Activated T-cell treated with anti-CD3 and anti-CD28 coated beads, Interleukin-2, amount 50 U/mL, for 24 hours (primary cell): ENCODE measurements at regions not wholly inside any gene's neighbourhood (a gene's known extent, or its start where the extent isn't known, plus 50 kb on each side); places are given as distances from the start of the nearest gene placed in this dataset.
"Not testable (repeated sequence)": the region's sequence is repeated elsewhere in the genome, so short reads cannot be mapped to it uniquely, and the experiment has no call there.

Experiments used
- DNase-seq: peaks from one replicate; pipeline ENCODE4 v3.0.0-alpha.2; 2020
- H3K27ac Mint-ChIP-seq: 2 replicates; pipeline ENCODE4 v1.8.0; 2020; ENCODE audit warnings: mild to moderate bottlenecking, mixed read lengths
- H3K27me3 Mint-ChIP-seq: 2 replicates; pipeline ENCODE4 v1.8.0; 2020; ENCODE audit warnings: mixed read lengths
- H3K36me3 Mint-ChIP-seq: 2 replicates; pipeline ENCODE4 v1.8.0; 2020; ENCODE audit warnings: low read depth, mixed read lengths
- H3K4me1 Mint-ChIP-seq: 2 replicates; pipeline ENCODE4 v1.8.0; 2020; ENCODE audit warnings: low read depth, mixed read lengths
- H3K4me3 Mint-ChIP-seq: 2 replicates; pipeline ENCODE4 v1.8.0; 2020; ENCODE audit warnings: mild to moderate bottlenecking, moderate library complexity, mixed read lengths
- H3K9me3 Mint-ChIP-seq: 2 replicates; pipeline ENCODE4 v1.8.0; 2020; ENCODE audit warnings: mixed read lengths

DNA sequence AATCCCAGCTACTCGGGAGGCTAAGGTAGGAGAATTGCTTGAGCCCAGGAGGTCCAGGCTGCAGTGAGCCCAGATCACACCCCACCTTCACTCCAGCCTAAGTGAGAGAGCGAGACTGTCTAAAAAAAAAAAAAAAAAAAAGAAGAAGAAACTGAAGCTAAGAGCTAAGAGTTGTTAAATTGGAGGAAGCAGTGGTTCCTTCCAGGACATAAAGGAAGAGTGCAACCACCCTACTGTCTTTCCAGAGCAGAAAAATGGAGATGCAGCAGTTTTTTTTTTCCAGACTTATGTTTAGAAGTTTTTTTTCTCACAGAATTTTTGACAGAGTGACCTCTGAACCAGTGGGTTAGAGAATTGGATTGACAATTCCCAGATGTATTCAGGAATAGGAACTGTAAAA lies 88.7 kb downstream of the HLX start:
- H3K4me1 Mint-ChIP-seq: no peaks in the 10 kb centered on the region
- H3K27me3 Mint-ChIP-seq: peaks cover 5% of the 10 kb centered on the region
- H3K4me3 Mint-ChIP-seq: no peak overlapping the region
- DNase-seq: no peak
- H3K9me3 Mint-ChIP-seq: no peaks in the 10 kb centered on the region
- H3K27ac Mint-ChIP-seq: no peak overlapping the region
- H3K36me3 Mint-ChIP-seq: no peaks in the 10 kb centered on the region

DNA sequence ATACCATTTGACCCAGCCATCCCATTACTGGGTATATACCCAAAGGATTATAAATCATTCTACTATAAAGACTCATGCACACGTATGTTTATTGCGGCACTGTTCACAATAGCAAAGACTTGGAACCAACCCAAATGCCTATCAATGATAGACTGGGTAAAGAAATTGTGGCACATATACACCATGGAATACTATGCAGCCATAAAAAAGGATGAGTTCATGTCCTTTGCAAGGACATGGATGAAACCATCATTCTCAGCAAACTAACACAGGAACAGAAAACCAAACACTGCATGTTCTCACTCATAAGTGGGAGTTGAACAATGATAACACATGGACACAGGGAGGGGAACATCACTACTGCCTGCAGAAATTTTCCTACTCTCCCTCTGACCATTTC lies 90.0 kb downstream of the HLX start:
- not testable (repeated sequence) for H3K4me1 Mint-ChIP-seq, H3K36me3 Mint-ChIP-seq

DNA sequence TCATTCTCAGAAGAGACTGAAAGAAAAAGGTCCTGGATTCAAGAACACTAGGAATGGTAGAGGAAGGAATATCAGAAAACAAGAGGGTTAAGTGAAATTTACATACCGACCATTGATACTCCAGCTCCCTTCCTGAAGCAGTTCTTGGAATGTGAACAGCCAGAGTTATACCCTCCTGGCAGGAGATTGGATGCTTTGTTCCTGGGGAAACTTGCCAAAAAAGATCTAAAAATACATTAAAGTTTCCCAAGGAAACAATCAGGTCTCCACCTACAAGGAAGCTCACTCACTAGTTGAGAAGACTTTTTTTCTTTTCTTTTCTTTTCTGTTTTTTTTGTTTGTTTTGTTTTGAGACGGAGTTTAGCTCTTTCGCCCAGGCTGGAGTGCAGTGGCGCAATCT lies 91.1 kb downstream of the HLX start:
- H3K4me1 Mint-ChIP-seq: no peaks in the 10 kb centered on the region
- H3K9me3 Mint-ChIP-seq: no peaks in the 10 kb centered on the region
- no peak overlapping the region for H3K4me3 Mint-ChIP-seq
- no peaks in the 10 kb centered on the region for H3K36me3 Mint-ChIP-seq
- peaks cover 5% of the 10 kb centered on the region for H3K27me3 Mint-ChIP-seq
- no peak for DNase-seq
- H3K27ac Mint-ChIP-seq: no peak overlapping the region

More for the DNA sequence above, 90.0 kb downstream of the HLX start:
- H3K4me3 Mint-ChIP-seq, DNase-seq, H3K27ac Mint-ChIP-seq, H3K9me3 Mint-ChIP-seq, H3K27me3 Mint-ChIP-seq: not testable (repeated sequence)

DNA sequence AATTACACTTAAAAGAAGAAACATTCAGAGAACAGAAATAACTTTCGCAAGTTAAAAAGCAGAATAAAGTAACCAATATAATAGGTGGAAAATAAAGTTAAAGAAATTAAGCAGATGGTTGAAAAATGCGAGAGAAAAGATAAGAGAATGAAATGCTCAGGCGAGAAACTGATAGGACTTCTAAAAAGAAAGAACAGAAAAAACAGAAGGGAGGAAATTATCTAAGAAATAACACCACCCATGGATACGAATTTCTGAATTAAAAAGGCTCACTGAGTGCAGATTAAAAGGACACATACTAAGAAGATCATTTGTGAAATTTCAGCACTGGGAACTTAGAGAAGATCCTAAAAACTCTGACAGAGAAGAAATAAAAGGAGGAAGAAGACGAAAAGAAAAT lies 92.0 kb downstream of the HLX start:
- Mint-ChIP-seq H3K4me1 (no peaks in the 10 kb centered on the region), H3K9me3 (no peaks in the 10 kb centered on the region), H3K27ac (no peak overlapping the region)

DNA sequence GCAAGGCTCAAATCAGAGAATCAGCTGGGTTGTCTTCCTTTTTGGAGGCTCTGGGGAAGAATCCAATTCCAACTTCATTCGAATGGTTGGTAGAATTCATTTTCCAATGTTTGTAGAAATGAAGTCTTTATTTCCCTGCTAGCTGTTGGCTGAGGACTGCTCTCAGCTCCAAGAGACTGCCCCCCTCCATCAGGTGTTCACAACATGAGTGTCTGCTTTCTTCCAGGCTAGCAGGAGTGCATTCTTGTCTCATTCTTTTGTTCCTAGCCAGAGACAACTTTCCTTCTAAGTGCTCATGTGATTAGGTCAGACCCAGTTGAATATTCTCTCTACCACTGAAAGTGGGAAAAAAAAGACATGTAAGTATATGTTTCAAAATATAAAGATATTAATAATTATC lies 95.2 kb downstream of the HLX start:
- H3K27me3 Mint-ChIP-seq: no peaks in the 10 kb centered on the region
- no peak for DNase-seq
- no peak overlapping the region for H3K27ac Mint-ChIP-seq
- no peaks in the 10 kb centered on the region for H3K36me3 Mint-ChIP-seq
- no peaks in the 10 kb centered on the region for H3K9me3 Mint-ChIP-seq
- H3K4me1 Mint-ChIP-seq: no peaks in the 10 kb centered on the region
- no peak overlapping the region for H3K4me3 Mint-ChIP-seq

More for the DNA sequence above, 92.0 kb downstream of the HLX start:
- no peaks in the 10 kb centered on the region for H3K36me3 Mint-ChIP-seq
- H3K4me3 Mint-ChIP-seq: no peak overlapping the region
- no peak for DNase-seq
- H3K27me3 Mint-ChIP-seq: peaks cover 5% of the 10 kb centered on the region

DNA sequence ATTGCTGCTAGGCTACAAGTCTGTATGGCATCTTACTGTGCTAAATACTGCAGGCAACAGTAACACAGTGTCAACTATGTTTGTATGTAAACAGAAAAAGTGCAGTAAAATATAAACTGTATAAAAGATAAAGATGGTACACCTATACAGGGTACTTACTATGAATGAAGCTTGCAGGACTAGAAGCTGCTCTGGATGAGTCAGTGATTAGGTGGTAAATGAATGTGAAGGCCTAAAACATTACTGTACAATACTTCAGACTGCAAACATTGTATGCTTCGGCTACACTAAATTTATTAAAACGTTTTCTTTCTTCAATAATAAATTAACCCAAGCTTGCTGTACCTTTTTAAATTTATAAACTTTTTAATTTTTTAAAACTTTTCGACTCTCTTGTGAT lies 97.1 kb downstream of the HLX start:
- no peak for DNase-seq
- no peak overlapping the region for H3K27ac Mint-ChIP-seq
- H3K4me1 Mint-ChIP-seq: no peaks in the 10 kb centered on the region
- H3K27me3 Mint-ChIP-seq: no peaks in the 10 kb centered on the region
- no peaks in the 10 kb centered on the region for H3K36me3 Mint-ChIP-seq
- no peak overlapping the region for H3K4me3 Mint-ChIP-seq
- no peaks in the 10 kb centered on the region for H3K9me3 Mint-ChIP-seq

DNA sequence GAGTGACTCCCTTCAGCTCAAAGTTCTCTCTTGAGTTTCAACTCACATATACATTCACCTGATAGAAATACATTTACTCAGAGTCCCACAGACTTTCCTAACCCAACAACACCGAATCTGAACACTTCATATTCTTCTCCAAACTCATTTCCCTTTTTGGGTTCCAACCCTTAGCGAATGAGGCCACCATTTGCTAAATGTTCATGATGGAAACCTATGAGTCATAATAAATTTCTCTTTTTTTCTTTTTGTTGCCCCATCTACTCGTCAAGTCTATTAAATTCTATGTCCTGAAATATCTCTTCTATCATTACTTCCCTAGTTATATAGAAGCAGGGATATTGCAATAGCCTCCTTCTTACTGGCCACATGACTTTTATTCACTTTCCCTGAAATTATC lies 100.1 kb downstream of the HLX start:
- H3K27me3 Mint-ChIP-seq: no peaks in the 10 kb centered on the region
- H3K27ac Mint-ChIP-seq: no peak overlapping the region
- H3K36me3 Mint-ChIP-seq: no peaks in the 10 kb centered on the region
- H3K9me3 Mint-ChIP-seq: no peaks in the 10 kb centered on the region
- no peaks in the 10 kb centered on the region for H3K4me1 Mint-ChIP-seq
- H3K4me3 Mint-ChIP-seq: no peak overlapping the region
- DNase-seq: no peak

DNA sequence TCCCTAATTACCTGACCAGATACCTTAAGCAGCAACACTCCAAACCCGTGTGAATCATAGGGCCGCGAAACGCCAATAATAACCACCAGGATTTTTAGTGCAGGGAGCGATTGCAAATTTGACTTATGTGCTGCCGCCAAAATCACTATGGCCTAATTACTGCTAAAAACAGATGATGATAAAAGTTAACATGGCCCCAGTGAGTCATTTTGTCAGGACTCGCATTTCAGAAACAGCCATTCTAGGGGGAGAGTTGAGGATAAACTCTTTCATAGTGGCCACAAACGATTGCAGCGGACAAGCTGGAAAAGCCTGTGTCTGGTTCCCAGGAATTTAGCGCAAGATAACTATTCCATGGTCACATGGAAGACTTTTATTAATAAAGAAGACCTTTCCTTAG lies 103.4 kb downstream of the HLX start:
- no peaks in the 10 kb centered on the region for H3K27me3 Mint-ChIP-seq
- DNase-seq: no peak
- no peaks in the 10 kb centered on the region for H3K4me1 Mint-ChIP-seq
- H3K9me3 Mint-ChIP-seq: no peaks in the 10 kb centered on the region
- H3K4me3 Mint-ChIP-seq: no peak overlapping the region
- H3K27ac Mint-ChIP-seq: no peak overlapping the region
- H3K36me3 Mint-ChIP-seq: no peaks in the 10 kb centered on the region

DNA sequence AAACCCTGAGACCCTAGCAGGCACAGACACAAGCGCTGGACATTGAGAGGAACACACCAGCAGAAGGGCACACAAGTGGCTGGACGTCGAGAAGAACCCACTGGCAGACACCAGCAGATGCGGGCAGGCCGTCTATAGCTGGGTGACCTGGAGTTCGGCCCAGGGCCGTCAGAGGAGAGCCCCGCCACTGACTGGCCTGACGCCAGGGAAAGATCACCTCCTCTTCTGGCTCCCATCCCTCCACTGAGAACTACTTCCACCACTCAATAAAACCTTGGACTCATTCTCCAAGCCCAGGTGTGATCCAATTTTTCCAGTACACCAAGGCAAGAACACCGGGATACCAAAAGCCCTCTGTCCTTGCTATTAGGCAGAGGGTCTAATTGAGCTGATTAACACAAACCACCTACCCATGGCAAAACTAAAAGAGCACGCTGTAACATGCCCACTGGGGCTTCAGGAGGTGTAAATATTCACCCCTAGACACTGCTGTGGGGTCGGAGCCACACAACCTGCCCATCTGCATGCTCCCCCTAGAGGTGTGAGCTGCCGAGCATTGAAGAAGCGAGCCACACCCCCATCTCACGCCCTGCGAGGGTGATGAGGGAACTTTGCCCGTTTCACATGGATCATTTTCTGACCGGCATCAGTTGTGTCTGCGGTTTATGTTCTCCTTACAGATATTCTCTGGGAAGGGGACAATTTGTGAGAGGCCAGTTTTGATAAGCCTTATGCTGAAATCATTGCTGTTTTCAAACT lies 104.8 kb downstream of the HLX start:
- no peak for DNase-seq
- H3K27me3 Mint-ChIP-seq: no peaks in the 10 kb centered on the region
- H3K36me3 Mint-ChIP-seq: no peaks in the 10 kb centered on the region
- no peak overlapping the region for H3K27ac Mint-ChIP-seq
- H3K4me3 Mint-ChIP-seq: no peak overlapping the region
- no peaks in the 10 kb centered on the region for H3K9me3 Mint-ChIP-seq
- no peaks in the 10 kb centered on the region for H3K4me1 Mint-ChIP-seq

DNA sequence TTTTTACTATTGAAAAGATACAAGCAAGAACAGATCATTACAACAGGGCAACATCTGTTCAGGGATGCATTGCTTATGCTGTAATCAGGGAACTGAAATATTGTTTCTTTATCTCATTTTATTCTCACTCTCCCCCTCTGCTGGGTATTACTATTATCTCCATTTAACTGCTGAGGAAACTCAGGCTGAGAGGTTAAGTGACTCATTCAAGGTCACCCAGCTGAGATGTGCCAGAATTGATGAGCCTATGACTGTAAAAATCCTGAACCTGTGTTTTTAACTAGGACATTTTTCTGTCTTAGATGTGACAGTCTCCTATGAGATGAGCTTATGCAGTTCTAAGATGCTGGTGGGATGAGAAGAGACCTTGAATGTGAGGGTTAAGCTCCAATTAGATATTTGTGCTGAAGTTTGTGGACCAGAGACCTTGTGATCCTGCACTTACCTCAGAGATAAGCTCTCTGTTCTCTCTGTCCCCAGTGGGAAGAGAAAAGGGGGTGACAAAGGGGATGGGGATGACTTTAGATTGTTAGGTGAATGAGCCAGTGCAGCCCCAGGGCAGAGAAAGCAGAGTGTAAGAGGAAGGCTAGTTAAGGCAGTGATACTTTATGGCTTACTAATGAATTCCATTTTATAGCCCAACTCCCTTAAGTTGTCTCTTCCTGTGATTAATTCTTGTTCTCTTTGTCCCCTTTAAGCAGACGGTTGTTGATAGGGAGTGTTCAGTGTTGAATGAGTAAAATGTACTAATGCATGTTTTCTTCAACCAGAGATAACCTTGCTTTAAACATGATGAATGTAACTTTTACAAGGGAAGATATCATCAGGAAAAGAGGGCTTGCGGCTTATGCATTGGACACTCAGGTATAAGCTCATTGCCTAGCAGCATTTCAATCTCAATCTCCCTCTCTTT lies 111.4 kb downstream of the HLX start:
- no peak for DNase-seq
- Mint-ChIP-seq H3K27ac (no peak overlapping the region), H3K4me3 (no peak overlapping the region), H3K36me3 (no peaks in the 10 kb centered on the region), H3K27me3 (peaks cover 8% of the 10 kb centered on the region), H3K9me3 (no peaks in the 10 kb centered on the region), H3K4me1 (no peaks in the 10 kb centered on the region)

DNA sequence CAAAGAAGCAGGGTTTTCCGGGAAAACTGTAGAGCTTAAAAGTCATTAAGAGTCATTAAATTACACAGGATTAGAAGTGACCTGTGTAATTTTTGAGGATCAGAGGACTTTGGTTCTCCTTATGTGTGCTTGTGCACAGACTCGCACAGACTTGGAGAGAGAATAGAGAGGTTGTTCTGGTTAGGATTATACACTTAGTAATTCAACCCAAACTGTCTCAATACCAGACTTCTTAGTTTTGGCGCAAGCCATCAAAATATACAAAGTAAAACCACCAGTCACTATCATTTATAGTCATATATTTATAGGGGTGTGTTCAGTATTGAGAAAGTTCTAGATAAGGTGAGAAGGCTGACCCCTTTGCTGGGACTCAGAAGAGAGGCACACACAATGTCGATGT lies 112.3 kb downstream of the HLX start:
- no peak overlapping the region for H3K4me3 Mint-ChIP-seq
- H3K36me3 Mint-ChIP-seq: no peaks in the 10 kb centered on the region
- H3K27ac Mint-ChIP-seq: no peak overlapping the region
- H3K27me3 Mint-ChIP-seq: peaks cover 8% of the 10 kb centered on the region
- H3K9me3 Mint-ChIP-seq: no peaks in the 10 kb centered on the region
- H3K4me1 Mint-ChIP-seq: no peaks in the 10 kb centered on the region
- no peak for DNase-seq

DNA sequence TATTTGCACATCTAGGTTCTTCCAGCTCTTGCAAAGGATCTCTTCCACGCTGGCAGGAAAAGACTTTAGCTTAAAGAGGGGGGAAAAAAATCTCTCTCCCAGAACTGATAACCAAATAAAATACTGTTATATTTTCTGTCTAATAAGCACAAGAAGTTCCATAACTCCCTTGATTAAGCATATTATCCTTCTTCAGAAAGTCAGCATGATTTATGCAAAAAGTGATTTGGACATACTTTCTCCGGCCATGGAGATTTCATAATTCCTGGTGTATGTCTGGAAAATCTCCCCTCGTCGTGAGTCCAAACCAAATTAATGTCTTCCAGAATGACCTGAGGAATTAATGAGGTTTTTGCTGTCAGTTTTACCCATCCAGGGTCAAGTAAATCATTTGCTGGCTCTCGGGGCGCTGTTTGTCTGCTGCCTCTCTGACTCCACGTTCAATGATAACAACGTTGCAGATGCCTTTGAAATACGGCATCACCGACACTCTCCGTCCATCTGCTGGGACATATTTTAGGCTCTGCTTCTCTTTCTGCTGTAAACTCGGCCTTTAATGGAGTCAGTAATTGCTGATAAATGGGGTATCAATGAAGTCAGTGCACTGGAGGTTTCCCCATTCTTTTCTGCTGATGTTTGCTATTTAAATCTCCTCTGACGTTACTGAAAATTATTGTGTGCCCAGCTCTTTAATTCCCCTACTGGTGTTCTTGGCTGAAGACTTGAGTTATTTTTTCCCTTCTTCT lies 112.9 kb downstream of the HLX start:
- no peaks in the 10 kb centered on the region for H3K36me3 Mint-ChIP-seq
- H3K27ac Mint-ChIP-seq: no peak overlapping the region
- DNase-seq: no peak
- peaks cover 8% of the 10 kb centered on the region for H3K27me3 Mint-ChIP-seq
- peaks cover 4% of the 10 kb centered on the region for H3K9me3 Mint-ChIP-seq
- H3K4me1 Mint-ChIP-seq: no peaks in the 10 kb centered on the region
- no peak overlapping the region for H3K4me3 Mint-ChIP-seq

DNA sequence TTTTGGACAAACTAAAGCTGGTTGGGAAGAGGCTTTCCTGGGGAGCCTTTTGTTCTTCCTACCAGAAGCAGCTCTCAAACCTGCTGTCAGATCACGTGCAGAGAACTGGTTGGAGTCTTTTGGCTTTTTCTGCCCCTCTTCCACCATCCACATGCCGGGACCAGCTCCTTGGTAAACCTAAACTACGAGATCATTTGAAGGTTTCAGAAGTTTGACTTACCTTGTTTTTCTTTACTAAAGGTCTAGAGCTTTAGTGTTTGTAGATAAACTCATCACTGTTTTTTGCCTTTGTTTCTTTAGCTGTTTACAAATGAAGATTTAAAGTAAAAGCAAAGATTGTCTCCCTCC lies 113.4 kb downstream of the HLX start:
- Mint-ChIP-seq H3K27me3 (peaks cover 8% of the 10 kb centered on the region), H3K4me3 (no peak overlapping the region), H3K4me1 (no peaks in the 10 kb centered on the region), H3K9me3 (peaks cover 4% of the 10 kb centered on the region), H3K36me3 (no peaks in the 10 kb centered on the region), H3K27ac (no peak overlapping the region)
- DNase-seq: no peak

DNA sequence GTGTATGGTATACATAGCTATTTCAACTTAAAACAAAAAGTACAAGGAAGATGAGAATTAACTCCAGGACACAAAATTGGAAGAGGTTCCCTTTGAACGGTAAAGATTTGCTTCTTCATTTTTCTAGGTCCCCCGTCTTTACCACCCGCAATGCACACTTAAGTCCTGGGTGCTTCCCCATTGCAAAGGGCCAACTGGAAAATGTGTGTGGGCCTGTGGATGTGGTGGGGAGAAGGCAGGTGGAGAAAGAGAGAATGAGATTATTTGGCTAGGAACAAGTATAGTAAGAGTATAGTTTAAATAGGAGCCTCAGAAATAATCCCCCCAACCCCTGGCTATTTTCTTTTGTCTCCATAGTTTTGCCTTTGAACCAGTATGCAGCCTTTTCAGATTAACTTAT lies 115.4 kb downstream of the HLX start:
- H3K27me3 Mint-ChIP-seq: peaks cover 8% of the 10 kb centered on the region
- no peaks in the 10 kb centered on the region for H3K36me3 Mint-ChIP-seq
- no peaks in the 10 kb centered on the region for H3K4me1 Mint-ChIP-seq
- peaks cover 4% of the 10 kb centered on the region for H3K9me3 Mint-ChIP-seq
- H3K27ac Mint-ChIP-seq: no peak overlapping the region
- no peak overlapping the region for H3K4me3 Mint-ChIP-seq
- no peak for DNase-seq

DNA sequence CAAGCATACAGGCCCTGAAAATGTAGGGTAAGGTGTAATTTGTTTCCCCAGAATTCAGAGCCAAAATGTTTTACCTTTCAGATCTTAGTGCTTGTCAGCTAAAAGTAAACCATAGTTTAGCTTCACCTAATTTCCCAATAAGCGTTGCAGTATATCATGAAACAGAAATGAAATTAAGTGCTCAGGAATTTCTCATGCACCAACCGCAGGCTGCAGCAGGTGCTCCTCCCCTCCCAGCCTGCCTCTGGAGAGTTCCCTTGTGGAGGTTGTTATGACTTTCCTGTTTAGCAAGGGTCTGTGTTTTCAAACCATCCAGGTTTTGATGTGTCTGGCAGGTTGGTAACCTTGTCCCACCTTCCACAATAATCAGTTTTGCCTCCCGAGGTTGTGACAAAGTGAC lies 118.5 kb downstream of the HLX start:
- Mint-ChIP-seq H3K9me3 (peaks cover 4% of the 10 kb centered on the region), H3K4me1 (no peaks in the 10 kb centered on the region), H3K36me3 (no peaks in the 10 kb centered on the region), H3K4me3 (no peak overlapping the region), H3K27me3 (peaks cover 3% of the 10 kb centered on the region), H3K27ac (no peak overlapping the region)
- DNase-seq: no peak
